ENCODE measurements at regions not wholly inside any gene's neighbourhood (a gene's known extent, or its start where the extent isn't known, plus 50 kb on each side); places are given as distances from the start of the nearest gene placed in this dataset.

- no peak for TF ChIP-seq CTCF (conservative IDR thresholded peaks at IDR 0.05 in 1 of 2, IDR thresholded peaks at IDR 0.05 in 1 of 2; ENCODE audit: low read depth in 1 of 2, low read length in 2 of 2)
- no peak for TF ChIP-seq EZH2 (IDR thresholded peaks at IDR 0.05; ENCODE audit: low read length, missing control alignments)
These were observed 118.8 kb upstream of the CADM1 start for GRCh38 chr11:115623021-115623451.
